ENCODE measurements at regions not wholly inside any gene's neighbourhood (a gene's known extent, or its start where the extent isn't known, plus 50 kb on each side); places are given as distances from the start of the nearest gene placed in this dataset.

DNA sequence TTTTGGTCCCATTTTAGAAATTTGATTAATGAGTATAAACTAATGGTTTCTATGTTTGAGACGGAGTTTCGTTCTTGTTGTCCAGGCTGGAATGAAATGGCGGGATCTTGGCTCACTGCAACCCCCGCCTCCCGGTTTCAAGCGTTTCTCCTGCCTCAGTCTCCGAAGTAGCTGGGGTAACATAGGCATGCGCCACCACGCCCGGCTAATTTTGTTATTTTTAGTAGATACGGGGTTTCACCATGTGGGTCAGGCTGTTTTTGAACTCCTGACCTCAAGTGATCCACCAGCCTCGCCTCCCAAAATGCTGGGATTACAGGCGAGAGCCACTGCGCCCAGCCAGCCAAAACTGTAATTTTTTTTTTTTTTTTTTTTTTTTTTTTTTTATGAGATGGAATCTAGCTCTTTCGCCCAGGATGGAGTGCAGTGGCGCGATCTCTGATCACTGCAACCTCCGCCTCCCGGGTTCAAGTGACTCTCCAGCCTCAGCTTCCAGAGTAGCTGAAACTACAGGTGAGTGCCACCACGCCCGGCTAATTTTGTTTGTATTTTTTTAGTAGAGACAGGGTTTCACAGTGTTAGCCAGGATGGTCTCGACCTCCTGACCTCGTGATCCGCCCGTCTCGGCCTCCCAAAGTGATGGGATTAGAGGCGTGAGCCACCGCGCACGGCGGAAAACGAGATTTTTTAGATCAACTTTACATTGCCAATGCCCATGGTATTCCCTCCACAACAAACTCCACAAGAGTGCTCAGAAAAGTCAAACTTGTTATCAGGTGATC is 127.8 kb downstream of the HFE start:
- Mint-ChIP-seq H3K27ac (peak overlapping the region in 1 of 2 donors; percentile 38), H3K4me3 (peak overlapping the region in 1 of 2 donors; percentile 18)

DNA sequence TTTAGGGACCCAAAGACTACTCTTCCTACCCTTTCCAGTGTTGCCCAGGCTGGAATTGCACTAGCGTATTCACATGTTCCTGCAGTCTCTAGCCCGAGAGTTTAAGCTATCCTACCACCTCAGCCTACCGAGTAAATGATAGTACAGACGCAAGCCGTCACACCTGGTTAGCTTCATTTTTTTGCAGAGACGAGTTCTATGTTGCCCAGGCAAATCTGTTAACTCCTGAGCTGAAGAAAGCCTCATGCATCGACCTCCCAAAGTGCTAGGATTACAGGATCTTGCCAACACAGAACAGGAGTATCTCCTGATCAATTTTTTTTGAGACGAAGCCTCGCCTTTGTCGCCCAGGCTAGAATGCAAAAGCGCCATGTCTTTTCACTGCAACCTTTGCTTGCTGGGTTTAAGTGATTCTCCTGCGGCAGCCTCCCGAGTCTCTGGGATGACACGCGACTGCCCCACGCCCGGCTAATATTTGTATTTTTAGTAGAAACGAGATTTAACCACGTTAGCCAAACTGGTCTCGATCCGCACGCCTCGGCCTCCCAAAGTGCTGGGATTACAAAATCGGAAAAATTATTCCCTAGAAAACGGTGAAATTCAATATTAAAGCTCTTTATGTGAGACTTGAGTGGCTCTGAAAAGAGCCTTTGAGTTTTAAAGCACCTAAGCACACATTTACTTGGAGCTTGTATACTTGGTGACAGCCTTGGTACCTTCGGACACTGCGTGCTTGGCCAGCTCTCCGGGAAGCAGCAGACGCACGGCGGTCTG is 128.5 kb downstream of the HFE start:
- peak; percentile 65 to 81 for DNase-seq
- peak; percentile 49 for ATAC-seq

More for the DNA sequence above, 127.8 kb downstream of the HFE start:
- no peaks in the 10 kb centered on the region for H3K9me3 Mint-ChIP-seq
- no peak for ATAC-seq
- H3K27me3 Mint-ChIP-seq = no peaks in the 10 kb centered on the region
- DNase-seq = no peak
- peaks cover 11% of the 10 kb centered on the region for H3K4me1 Mint-ChIP-seq

DNA sequence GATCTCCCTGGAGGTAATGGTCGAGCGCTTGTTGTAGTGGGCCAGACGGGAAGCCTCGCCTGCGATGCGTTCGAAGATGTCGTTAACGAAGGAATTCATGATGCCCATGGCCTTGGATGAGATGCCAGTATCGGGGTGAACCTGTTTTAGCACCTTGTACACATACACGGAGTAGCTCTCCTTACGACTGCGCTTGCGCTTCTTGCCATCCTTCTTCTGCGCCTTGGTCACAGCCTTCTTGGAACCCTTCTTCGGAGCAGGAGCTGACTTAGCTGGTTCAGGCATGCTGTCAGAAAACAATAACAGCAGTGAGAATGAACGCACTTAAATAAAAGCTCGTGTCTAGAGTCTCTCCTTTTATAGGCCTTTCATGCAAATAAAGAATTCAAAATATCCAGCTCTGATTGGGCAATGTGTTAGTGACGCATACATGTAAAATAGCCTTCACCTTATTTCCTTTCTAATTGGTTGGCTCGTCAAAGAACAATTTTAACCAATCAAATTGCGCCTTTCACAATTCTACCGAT is 129.2 kb downstream of the HFE start:
- peak; percentile 73 for ATAC-seq
- Mint-ChIP-seq H3K4me3 (no peak overlapping the region), H3K4me1 (peaks cover 18% of the 10 kb centered on the region), H3K27me3 (no peaks in the 10 kb centered on the region), H3K9me3 (no peaks in the 10 kb centered on the region), H3K27ac (no peak overlapping the region)
- peak; percentile 90 to 93 for DNase-seq

More for the DNA sequence above, 128.5 kb downstream of the HFE start:
- peaks cover 18% of the 10 kb centered on the region for H3K4me1 Mint-ChIP-seq
- H3K4me3 Mint-ChIP-seq = no peak overlapping the region
- no peak overlapping the region for H3K27ac Mint-ChIP-seq
- no peaks in the 10 kb centered on the region for H3K9me3 Mint-ChIP-seq
- H3K27me3 Mint-ChIP-seq = no peaks in the 10 kb centered on the region

DNA sequence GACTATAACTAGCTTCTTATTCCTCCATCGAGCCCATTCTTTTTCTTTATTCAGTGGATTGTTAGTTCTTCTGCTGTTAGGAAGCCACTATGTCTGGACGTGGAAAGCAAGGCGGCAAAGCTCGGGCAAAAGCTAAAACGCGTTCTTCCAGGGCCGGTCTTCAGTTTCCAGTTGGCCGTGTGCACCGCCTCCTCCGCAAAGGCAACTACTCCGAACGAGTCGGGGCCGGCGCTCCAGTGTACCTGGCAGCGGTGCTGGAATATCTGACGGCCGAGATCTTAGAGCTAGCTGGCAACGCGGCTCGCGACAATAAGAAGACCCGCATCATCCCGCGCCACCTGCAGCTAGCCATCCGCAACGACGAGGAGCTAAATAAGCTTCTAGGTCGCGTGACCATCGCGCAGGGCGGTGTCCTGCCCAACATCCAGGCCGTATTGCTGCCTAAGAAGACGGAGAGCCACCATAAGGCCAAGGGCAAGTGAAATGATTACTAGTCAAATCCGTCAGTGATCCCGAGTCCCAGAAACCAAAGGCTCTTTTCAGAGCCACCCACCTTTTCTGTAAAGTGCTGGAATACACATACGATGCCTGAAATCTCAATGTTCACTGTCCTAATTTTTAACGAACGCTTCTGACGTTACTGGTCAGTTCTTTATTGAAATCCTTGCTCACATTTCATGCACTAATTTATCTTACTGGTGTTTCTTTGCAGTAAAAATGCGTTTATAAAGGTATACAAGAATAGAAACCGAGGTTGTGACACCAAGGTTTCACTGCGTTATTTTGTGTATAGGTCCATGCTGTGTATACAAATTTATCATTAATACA is 129.9 kb downstream of the HFE start:
- no peak overlapping the region for H3K4me3 Mint-ChIP-seq
- no peaks in the 10 kb centered on the region for H3K27me3 Mint-ChIP-seq
- peaks cover 18% of the 10 kb centered on the region for H3K4me1 Mint-ChIP-seq
- no peak overlapping the region for H3K27ac Mint-ChIP-seq
- DNase-seq (peak; percentile 85 to 91), ATAC-seq (peak; percentile 66)
- no peaks in the 10 kb centered on the region for H3K9me3 Mint-ChIP-seq

DNA sequence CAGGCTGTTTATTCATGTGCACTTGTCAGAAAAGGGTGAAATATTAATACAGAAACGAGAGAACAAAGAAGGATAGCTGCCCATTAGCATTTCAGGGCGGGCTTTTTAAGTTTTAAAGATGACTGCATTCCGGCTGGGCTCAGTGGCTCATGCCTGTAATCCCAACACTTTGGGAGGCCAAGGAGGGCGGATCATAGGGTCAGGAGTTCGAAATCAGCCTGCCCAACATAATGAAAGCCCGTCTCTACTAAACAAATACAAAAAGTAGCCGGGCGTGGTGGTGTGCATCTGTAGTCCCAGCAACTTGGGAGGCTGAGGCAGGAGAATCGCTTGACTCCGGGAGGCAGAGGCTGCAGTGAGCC is 130.5 kb downstream of the HFE start:
- Mint-ChIP-seq H3K27me3 (no peaks in the 10 kb centered on the region), H3K4me3 (no peak overlapping the region), H3K27ac (no peak overlapping the region), H3K4me1 (peaks cover 21% of the 10 kb centered on the region), H3K9me3 (no peaks in the 10 kb centered on the region)
- no peak for ATAC-seq
- DNase-seq = peak in 1 of 2 donors; percentile 44

DNA sequence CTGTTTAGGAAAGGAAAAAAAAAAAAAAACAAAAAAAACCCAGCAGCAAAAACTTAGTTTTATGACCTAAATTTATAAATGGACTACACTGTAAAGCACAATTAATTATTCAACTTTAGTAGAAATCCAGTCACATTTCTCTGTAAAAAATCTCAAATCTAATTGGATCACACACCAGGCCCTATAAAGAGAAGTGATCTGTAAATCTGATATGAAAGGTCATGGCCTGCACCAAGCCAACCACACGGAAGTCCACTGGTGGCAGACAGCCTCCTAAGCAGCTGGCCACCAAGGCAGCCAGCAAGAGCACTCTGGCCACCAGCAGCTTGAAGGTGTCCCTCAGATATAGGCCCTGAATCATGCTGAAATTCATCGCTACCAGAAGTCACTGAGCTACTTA is 131.6 kb downstream of the HFE start:
- DNase-seq (no peak), ATAC-seq (no peak)
- peak overlapping the region in 1 of 2 donors; percentile 54 for H3K27ac Mint-ChIP-seq
- H3K27me3 Mint-ChIP-seq = no peaks in the 10 kb centered on the region
- no peaks in the 10 kb centered on the region for H3K9me3 Mint-ChIP-seq
- H3K4me1 Mint-ChIP-seq = peaks cover 25% of the 10 kb centered on the region
- peak overlapping the region in 1 of 2 donors; percentile 31 for H3K4me3 Mint-ChIP-seq

DNA sequence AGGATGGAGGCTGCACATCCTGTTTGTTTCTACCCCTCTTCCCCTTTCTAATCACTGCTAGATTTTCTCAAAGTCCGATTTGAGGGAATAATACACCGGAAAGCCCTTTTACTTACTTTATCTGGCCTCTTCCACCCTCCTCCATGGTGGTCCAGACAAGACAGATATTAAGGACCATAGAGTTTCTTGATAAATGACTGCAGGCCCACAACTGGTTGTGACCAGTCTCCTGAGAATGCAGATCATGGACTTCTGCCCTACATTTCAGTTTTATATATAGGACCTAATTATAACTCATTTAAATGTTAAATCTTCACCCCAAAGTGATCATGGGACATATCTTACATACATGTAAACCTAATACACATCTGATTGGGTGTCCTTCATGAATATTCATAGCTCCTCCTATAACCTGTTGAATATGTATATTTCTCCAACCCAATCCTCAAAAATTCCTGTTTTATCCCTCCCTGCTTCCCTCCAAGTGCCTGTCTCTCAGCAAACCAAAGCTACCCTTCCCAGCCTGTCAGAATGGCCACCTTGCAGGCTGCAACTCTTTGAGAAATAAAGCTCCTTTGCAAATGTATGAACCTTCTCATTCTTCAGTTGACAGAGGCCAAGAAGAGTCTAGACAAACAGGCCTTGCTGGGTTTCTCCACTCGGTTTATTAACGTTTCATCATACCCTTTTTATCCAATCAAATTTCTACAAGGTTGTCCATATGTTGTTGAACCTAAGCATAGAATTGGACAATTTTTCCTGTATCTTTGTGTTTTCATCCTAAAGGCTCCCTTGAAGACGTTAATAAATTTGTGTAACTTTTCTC is 133.1 kb downstream of the HFE start:
- H3K27me3 Mint-ChIP-seq = no peaks in the 10 kb centered on the region
- no peaks in the 10 kb centered on the region for H3K9me3 Mint-ChIP-seq
- no peak for ATAC-seq
- H3K27ac Mint-ChIP-seq = no peak overlapping the region
- no peak for DNase-seq
- H3K4me1 Mint-ChIP-seq = peaks cover 21% of the 10 kb centered on the region
- no peak overlapping the region for H3K4me3 Mint-ChIP-seq

- Mint-ChIP-seq H3K4me1 (peaks cover 21% of the 10 kb centered on the region), H3K4me3 (no peak overlapping the region), H3K27me3 (no peaks in the 10 kb centered on the region), H3K9me3 (no peaks in the 10 kb centered on the region), H3K27ac (no peak overlapping the region)
- ATAC-seq = no peak
- no peak for DNase-seq
Observed at GRCh38 chr6:26221186-26221585, 134.0 kb downstream of the HFE start.

- DNase-seq (no peak), ATAC-seq (no peak)
- Mint-ChIP-seq H3K4me1 (peaks cover 29% of the 10 kb centered on the region), H3K27me3 (no peaks in the 10 kb centered on the region), H3K4me3 (peak overlapping the region in 1 of 2 donors; percentile 69), H3K27ac (peak overlapping the region in 1 of 2 donors; percentile 7), H3K9me3 (no peaks in the 10 kb centered on the region)
Observed at GRCh38 chr6:26222571-26222970, 135.3 kb downstream of the HFE start.

DNA sequence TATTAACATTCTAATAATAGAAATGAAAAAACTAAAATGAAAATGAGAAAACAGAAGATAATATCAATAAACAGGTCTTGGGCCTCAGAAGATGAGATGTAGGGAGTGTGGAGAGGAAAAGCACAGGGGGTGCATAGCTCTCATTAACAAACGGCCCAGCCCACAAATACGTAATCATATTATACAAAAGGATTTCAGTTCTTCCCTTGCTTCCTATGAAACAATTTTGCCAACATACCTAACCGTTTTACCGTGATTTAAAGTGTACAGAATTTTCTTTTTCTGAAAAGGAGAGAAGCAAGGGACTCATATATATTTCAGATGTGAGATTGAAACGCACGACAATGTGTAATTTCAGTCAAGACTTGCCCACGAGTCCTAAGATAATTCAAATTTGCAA is 136.0 kb downstream of the HFE start:
- ATAC-seq = peak; percentile 40
- Mint-ChIP-seq H3K4me3 (no peak overlapping the region), H3K9me3 (no peaks in the 10 kb centered on the region), H3K27ac (no peak overlapping the region), H3K4me1 (peaks cover 29% of the 10 kb centered on the region), H3K27me3 (no peaks in the 10 kb centered on the region)
- DNase-seq = no peak

GRCh38 chr6:26223650-26224546 is 136.7 kb downstream of the HFE start:
- H3K27ac Mint-ChIP-seq = no peak overlapping the region
- ATAC-seq (peak; percentile 87), DNase-seq (peak; percentile 56 to 66)
- H3K9me3 Mint-ChIP-seq = no peaks in the 10 kb centered on the region
- H3K4me1 Mint-ChIP-seq = peaks cover 30% of the 10 kb centered on the region
- H3K27me3 Mint-ChIP-seq = no peaks in the 10 kb centered on the region
- no peak overlapping the region for H3K4me3 Mint-ChIP-seq

GRCh38 chr6:26224547-26224912 is 137.3 kb downstream of the HFE start:
- no peak for DNase-seq
- no peak overlapping the region for H3K27ac Mint-ChIP-seq
- H3K4me1 Mint-ChIP-seq = peaks cover 34% of the 10 kb centered on the region
- H3K9me3 Mint-ChIP-seq = no peaks in the 10 kb centered on the region
- no peak overlapping the region for H3K4me3 Mint-ChIP-seq
- no peak for ATAC-seq
- no peaks in the 10 kb centered on the region for H3K27me3 Mint-ChIP-seq

DNA sequence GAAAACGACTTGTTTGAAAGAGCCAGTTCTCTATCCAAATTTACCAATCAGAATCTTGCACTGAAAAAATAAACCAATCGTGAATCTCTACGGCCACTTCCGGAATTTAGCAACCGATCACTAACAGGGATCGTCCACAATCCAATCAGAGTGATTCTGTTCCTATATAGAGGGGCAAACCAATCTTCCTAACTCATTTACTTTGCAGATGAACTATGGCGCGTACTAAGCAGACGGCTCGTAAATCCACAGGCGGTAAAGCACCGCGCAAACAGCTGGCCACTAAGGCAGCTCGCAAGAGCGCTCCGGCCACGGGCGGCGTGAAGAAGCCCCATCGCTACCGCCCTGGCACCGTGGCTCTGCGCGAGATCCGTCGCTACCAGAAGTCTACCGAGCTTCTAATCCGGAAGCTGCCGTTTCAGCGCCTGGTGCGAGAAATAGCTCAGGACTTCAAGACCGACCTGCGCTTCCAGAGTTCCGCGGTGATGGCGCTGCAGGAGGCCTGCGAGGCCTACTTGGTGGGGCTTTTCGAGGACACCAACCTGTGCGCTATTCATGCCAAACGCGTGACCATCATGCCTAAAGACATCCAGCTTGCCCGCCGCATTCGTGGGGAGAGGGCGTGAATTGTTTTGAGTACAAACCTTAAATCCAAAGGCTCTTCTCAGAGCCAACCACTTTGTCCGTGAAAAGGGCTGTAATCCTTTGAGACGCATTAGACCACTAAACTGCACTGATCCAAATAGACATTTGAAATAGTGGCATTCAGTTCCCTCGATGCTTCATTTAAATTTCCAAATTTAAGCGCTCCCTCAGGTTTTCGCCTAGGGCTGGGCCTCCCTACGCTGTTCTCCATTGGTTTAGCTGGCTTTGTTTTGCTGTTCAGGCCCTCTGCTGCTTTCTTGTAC is 138.0 kb downstream of the HFE start:
- no peak for ATAC-seq
- no peak for DNase-seq
- Mint-ChIP-seq H3K4me1 (peaks cover 28% of the 10 kb centered on the region), H3K27ac (no peak overlapping the region), H3K9me3 (no peaks in the 10 kb centered on the region), H3K4me3 (no peak overlapping the region), H3K27me3 (no peaks in the 10 kb centered on the region)
